AG08396 (cell line): ENCODE measurements at regions not wholly inside any gene's neighbourhood (a gene's known extent, or its start where the extent isn't known, plus 50 kb on each side); places are given as distances from the start of the nearest gene placed in this dataset.
"Not testable (repeated sequence)": the region's sequence is repeated elsewhere in the genome, so short reads cannot be mapped to it uniquely, and the experiment has no call there.

Experiments
- DNase-seq: peaks from one replicate; pipeline ENCODE4 v3.0.0; 2012; ENCODE audit warnings: low spot score, mixed read lengths

- no peak for DNase-seq
Observed at GRCh38 chr16:9594047-9594446, 502.6 kb downstream of the HAPSTR1 start.

DNA sequence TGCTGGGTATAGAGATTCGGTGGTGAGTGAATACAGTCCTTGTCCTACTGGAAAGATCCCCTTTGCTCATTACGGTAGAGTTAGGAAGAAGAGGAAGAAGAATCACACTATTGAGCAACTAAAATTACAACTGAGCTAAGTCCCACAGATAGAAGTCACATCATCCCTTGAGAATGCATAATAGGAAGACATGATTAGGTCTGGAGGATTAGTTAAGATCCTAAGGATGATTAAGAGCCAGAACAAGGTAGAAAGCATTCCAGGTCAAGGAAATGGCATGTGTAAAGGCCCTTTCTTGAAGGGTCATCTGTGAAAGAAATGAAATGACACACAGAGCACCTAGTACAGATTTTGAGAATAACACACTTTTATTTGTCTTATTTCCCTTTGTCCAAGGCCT lies 503.5 kb downstream of the HAPSTR1 start:
- DNase-seq: no peak

- no peak for DNase-seq
Observed at GRCh38 chr16:9595393-9595792, 503.9 kb downstream of the HAPSTR1 start.

GRCh38 chr16:9596788-9597187 lies 505.3 kb downstream of the HAPSTR1 start:
- DNase-seq: no peak

- no peak for DNase-seq
Observed at GRCh38 chr16:9597967-9598730, 506.7 kb downstream of the HAPSTR1 start.

DNA sequence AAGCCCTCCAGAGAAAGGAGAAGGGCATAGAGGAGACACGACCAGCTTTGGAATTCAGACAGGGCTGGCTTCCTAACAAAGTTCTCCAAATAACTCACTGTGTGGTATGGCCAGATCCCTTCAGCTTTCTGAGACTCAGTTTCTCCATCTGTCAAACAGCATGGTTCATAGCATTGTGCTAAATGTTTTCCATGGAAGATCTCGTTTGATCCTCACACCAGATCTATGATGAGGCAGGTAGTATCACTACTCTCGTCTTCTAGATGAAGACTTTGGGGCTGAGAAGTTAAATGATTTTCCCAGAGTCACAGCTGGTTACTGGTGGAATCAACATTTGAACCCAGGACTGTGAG lies 507.3 kb downstream of the HAPSTR1 start:
- no peak for DNase-seq

- DNase-seq: no peak
Observed at GRCh38 chr16:9599415-9600120, 508.1 kb downstream of the HAPSTR1 start.

DNA sequence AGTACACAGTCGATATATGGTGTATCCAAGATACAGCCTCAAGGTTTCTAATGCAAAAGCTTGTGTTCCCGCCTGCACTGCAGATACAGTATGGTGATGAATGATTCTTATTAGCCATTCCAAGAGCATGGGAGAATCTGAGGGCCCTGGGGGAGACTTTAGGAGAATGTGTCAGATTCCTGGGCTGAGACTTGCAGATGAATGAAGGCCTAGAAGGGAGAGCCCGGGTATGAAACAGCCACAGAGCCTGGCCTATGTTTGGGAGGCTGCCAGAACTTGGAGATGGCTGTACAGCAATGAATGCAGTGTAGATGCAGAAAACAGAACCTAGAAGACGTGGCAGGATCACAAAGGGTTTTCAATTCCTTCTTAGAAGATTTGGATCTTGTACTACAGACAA lies 510.7 kb downstream of the HAPSTR1 start:
- no peak for DNase-seq

GRCh38 chr16:9603316-9603715 lies 511.9 kb downstream of the HAPSTR1 start:
- DNase-seq: no peak

GRCh38 chr16:9607515-9608230 lies 516.2 kb downstream of the HAPSTR1 start:
- DNase-seq: no peak

- no peak for DNase-seq
Observed at GRCh38 chr16:9610727-9611126, 519.3 kb downstream of the HAPSTR1 start.

- DNase-seq: no peak
Observed at GRCh38 chr16:9612267-9612666, 520.8 kb downstream of the HAPSTR1 start.

DNA sequence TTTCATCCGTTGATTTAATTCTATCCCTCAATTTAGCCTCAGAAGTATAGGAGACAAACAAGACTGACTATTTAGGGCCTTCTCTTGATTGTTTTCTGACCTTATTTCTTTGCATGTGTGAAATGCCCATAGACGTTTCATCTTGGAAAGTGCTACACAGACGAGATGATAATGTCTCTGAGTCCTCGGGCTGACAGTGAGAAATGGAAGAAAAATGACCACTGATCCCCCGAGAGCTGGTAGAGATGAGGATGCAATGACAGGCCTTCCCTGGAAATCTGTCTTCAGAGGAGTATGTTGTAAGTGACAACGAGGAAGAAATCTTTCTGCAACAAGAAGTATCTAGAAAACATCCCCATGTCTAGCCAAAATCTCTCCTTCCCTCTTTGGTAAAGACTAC lies 522.9 kb downstream of the HAPSTR1 start:
- DNase-seq: no peak

GRCh38 chr16:9622268-9622667 lies 530.8 kb downstream of the HAPSTR1 start:
- DNase-seq: no peak

GRCh38 chr16:9625122-9625521 lies 533.7 kb downstream of the HAPSTR1 start:
- no peak for DNase-seq

DNA sequence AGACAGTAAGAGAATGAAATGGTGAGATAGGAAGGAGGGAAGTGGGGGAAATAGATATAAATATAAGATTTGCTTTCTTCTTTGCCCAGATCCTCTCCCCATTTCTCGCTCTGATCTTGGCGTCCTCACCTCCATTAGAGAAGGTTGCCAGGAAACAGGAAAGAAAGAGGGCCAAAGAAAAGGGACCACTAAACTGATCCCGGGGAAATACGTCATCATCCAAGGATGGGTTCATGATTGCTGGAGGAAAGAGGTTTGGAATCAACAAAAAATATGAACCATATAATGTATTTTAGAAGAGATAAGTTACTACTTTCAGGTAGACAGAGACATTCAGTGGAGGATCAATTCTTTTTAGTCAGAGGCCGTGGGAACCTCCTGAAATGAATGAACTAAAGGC lies 536.0 kb downstream of the HAPSTR1 start:
- DNase-seq: no peak

DNA sequence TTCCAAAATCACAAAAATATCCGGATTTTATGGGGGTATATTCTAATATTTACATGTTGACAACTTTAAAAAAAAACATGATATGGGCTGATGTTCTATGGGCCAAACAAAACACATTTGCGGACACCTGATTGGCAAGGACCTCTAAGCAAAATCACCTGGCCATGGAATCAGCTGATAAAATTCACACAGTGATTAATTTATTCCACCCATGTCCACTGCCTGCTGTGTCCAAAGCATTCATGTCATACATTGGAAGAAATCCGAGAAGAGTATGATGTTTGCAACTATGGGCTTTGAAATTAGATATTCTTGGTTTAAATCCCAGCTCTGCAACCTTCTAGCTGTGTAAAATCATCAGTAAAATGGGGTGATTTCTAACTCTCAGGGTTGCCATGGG lies 538.7 kb downstream of the HAPSTR1 start:
- DNase-seq: no peak

DNA sequence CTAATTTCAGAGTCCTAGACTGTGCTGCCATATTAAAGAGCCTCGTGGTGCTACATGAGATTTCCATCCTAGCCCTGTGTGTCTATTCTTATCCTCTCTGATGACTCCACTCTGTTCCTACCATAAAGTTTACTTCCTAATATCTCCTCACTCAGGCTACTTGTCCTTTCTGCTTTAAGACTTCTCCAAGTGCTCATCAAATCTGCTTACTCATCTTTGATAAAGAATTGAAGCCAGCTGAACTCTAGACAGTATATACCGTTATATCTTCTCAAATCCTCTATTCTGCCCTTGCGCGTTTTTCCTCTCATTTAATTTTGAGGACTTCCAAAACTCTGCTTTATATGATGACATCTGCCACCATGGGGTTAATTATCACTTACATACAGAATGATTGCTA lies 539.5 kb downstream of the HAPSTR1 start:
- no peak for DNase-seq

- DNase-seq: no peak
Observed at GRCh38 chr16:9633844-9634243, 542.4 kb downstream of the HAPSTR1 start.

DNA sequence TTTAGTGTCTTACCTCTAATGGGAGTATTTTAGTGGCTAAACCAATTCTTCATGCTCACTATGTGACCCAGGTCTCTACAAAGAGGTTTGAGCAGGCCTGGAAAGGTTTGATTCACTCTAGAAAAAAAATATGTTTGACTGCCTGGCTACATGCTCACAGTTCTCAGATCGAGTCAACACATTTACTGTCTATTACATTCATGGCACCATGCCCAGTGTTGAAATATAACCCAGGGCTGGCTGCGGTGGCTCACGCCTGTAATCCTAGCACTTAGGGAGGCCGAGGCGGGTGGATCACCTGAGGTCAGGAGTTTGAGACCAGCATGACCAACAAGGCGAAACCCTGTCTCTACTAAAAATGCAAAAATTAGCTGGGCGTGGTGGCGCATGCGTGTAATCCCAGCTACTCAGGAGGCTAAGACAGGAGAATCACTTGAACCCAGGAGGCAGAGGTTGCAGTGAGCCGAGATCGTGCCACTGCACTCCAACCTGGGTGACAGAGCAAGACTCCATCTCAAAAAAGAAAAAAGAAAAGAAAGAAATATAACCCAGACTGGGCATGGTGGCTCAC lies 543.8 kb downstream of the HAPSTR1 start:
- not testable (repeated sequence) for DNase-seq

DNA sequence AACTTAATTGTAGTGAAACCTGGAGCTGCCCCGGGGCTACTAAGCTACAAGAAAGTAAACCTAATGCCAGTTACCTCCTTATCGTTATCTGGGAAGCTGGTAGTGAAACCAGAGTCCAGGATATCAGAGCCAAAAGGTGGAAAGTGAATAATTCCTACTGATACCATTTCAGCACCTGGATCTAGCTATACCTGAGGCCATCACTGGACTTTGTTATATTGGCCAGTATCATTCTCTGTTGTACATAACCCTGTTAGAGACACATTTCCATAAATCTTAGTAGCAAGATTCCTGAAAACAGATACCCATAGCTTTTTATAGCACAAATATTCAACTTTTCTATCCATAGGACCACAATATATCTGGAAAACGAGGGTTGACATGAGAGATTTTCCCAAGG lies 538.0 kb downstream of the GRIN2A start:
- no peak for DNase-seq

- DNase-seq: no peak
Observed at GRCh38 chr16:9645911-9646310, 536.3 kb downstream of the GRIN2A start.
